Chondrocyte (in vitro differentiated cells): ENCODE measurements at regions not wholly inside any gene's neighbourhood (a gene's known extent, or its start where the extent isn't known, plus 50 kb on each side); places are given as distances from the start of the nearest gene placed in this dataset.

Experiments
- DNase-seq: peaks from one replicate; pipeline ENCODE4 v3.0.0; 2021; ENCODE audit warnings: mixed read lengths, low spot score
- H3K27ac Mint-ChIP-seq: one replicate; pipeline ENCODE4 v1.8.0; 2021; ENCODE audit warnings: mild to moderate bottlenecking, moderate library complexity, mixed read lengths; ENCODE audit not compliant: unreplicated experiment
- H3K27me3 Mint-ChIP-seq: 2 replicates; pipeline ENCODE4 v1.8.0; 2021; ENCODE audit warnings: low read depth, mixed read lengths
- H3K36me3 Mint-ChIP-seq: 2 replicates; pipeline ENCODE4 v1.8.0; 2021; ENCODE audit warnings: low read depth, mixed read lengths
- H3K4me1 Mint-ChIP-seq: 2 replicates; pipeline ENCODE4 v1.8.0; 2021; ENCODE audit warnings: low read depth, mild to moderate bottlenecking, mixed read lengths
- H3K4me3 Mint-ChIP-seq: one replicate; pipeline ENCODE4 v1.8.0; 2021; ENCODE audit warnings: mild to moderate bottlenecking, moderate library complexity, mixed read lengths; ENCODE audit not compliant: unreplicated experiment
- H3K9me3 Mint-ChIP-seq: 2 replicates; pipeline ENCODE4 v1.8.0; 2021; ENCODE audit warnings: low read depth, mixed read lengths
- CTCF ChIP-seq: fragments of 200-600 bp; sonication (generic); IDR thresholded peaks from 2 replicates; pipeline ENCODE4 v1.5.0; 2021; ENCODE audit warnings: antibody characterized with exemption, mild to moderate bottlenecking, moderate library complexity

- no peak for DNase-seq
- TF ChIP-seq CTCF = no peak
- Mint-ChIP-seq H3K36me3 (peaks cover 2% of the 10 kb centered on the region), H3K9me3 (peaks cover 6% of the 10 kb centered on the region), H3K4me1 (no peaks in the 10 kb centered on the region), H3K27me3 (no peaks in the 10 kb centered on the region), H3K4me3 (no peak overlapping the region), H3K27ac (no peak overlapping the region)
Observed at GRCh38 chr12:90321369-90321768, 612.7 kb upstream of the ATP2B1 start.

DNA sequence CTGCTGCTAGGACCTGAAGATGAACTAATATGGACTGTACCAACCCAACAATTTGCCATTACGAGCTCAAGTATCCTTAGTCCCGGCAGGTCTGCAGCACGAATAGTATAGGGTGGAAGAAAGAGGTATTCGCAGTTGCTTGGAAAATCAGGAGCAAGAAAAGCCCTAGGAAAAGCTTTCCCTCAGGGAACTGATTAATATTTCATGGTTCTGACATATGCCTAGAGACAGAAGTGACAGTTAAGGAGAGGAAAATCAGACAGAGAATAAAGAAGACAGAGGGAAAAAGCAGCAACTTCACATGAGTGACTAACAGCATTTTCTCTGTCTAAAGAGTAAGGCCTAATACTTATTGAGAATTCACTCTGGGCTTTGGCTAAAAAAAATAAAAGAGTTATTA, 602.9 kb upstream of the ATP2B1 start:
- no peak for DNase-seq
- no peaks in the 10 kb centered on the region for H3K36me3 Mint-ChIP-seq

DNA sequence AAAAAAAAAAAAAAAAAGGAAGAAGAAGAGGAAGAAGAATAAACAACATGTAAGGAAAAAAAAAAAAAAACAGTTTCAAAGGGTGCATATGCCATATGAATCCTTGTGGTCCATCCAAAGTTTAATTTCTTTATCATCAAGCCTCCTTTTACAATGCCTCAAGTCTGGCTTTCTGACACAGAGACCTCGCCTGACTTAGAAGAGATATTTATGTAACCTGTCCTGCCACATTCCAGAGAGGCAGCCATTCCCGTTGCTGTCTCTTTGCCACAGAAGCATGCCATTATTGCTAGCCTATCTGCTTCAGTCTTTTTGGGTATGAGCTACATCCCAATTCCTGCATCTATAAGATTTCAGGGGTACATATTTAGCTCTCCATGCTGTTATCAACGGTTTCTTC, 596.7 kb upstream of the ATP2B1 start:
- no peaks in the 10 kb centered on the region for H3K9me3 Mint-ChIP-seq
- H3K27ac Mint-ChIP-seq = no peak overlapping the region
- TF ChIP-seq CTCF = no peak
- no peak overlapping the region for H3K4me3 Mint-ChIP-seq
- H3K27me3 Mint-ChIP-seq = no peaks in the 10 kb centered on the region
- peaks cover 22% of the 10 kb centered on the region for H3K4me1 Mint-ChIP-seq
- no peaks in the 10 kb centered on the region for H3K36me3 Mint-ChIP-seq
- no peak for DNase-seq

More for the DNA sequence above, 602.9 kb upstream of the ATP2B1 start:
- Mint-ChIP-seq H3K27ac (no peak overlapping the region), H3K9me3 (peaks cover 3% of the 10 kb centered on the region), H3K4me1 (no peaks in the 10 kb centered on the region), H3K27me3 (no peaks in the 10 kb centered on the region), H3K4me3 (no peak overlapping the region)
- TF ChIP-seq CTCF = no peak

- Mint-ChIP-seq H3K27ac (no peak overlapping the region), H3K4me1 (peaks cover 33% of the 10 kb centered on the region), H3K9me3 (no peaks in the 10 kb centered on the region), H3K36me3 (no peaks in the 10 kb centered on the region), H3K4me3 (no peak overlapping the region), H3K27me3 (no peaks in the 10 kb centered on the region)
- DNase-seq = no peak
- TF ChIP-seq CTCF = no peak
Observed at GRCh38 chr12:90304231-90304630, 595.6 kb upstream of the ATP2B1 start.

GRCh38 chr12:90303771-90304170, 595.1 kb upstream of the ATP2B1 start:
- Mint-ChIP-seq H3K9me3 (no peaks in the 10 kb centered on the region), H3K36me3 (no peaks in the 10 kb centered on the region), H3K27me3 (no peaks in the 10 kb centered on the region), H3K27ac (no peak overlapping the region), H3K4me3 (no peak overlapping the region), H3K4me1 (peaks cover 38% of the 10 kb centered on the region)
- TF ChIP-seq CTCF = no peak
- no peak for DNase-seq
